ENCODE measurements at regions not wholly inside any gene's neighbourhood (a gene's known extent, or its start where the extent isn't known, plus 50 kb on each side); places are given as distances from the start of the nearest gene placed in this dataset.

GRCh38 chrX:20363275-20363674 is 96.6 kb upstream of the RPS6KA3 start:
- H3K4me3 ChIP-seq (ENCODE audit: low read length), result no peak overlapping the region
- H2AFZ ChIP-seq (ENCODE audit: low read depth, low read length), result no peak overlapping the region
- no peaks in the 10 kb centered on the region for H4K20me1 ChIP-seq (ENCODE audit: insufficient read depth, low read length)
- no peak overlapping the region for H3K9ac ChIP-seq (ENCODE audit: low read length)
- H3K27me3 ChIP-seq (ENCODE audit: low read depth, low read length), result 0 out of 2 replicates have a peak, but pooled peaks cover 3% of the 10 kb centered on the region
- no peaks in the 10 kb centered on the region for H3K36me3 ChIP-seq (replicated peaks; ENCODE audit: low read depth, low read length)
- no peak for TF ChIP-seq EZH2phosphoT487 (IDR thresholded peaks at IDR 0.05; ENCODE audit: low read depth)
- TF ChIP-seq, protein P1, sequence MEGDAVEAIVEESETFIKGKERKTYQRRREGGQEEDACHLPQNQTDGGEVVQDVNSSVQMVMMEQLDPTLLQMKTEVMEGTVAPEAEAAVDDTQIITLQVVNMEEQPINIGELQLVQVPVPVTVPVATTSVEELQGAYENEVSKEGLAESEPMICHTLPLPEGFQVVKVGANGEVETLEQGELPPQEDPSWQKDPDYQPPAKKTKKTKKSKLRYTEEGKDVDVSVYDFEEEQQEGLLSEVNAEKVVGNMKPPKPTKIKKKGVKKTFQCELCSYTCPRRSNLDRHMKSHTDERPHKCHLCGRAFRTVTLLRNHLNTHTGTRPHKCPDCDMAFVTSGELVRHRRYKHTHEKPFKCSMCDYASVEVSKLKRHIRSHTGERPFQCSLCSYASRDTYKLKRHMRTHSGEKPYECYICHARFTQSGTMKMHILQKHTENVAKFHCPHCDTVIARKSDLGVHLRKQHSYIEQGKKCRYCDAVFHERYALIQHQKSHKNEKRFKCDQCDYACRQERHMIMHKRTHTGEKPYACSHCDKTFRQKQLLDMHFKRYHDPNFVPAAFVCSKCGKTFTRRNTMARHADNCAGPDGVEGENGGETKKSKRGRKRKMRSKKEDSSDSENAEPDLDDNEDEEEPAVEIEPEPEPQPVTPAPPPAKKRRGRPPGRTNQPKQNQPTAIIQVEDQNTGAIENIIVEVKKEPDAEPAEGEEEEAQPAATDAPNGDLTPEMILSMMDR (IDR thresholded peaks at IDR 0.05; ENCODE audit: low read depth, low read length), result no peak
- no peaks in the 10 kb centered on the region for H3K79me2 ChIP-seq (ENCODE audit: low read length)
- H3K9me3 ChIP-seq (ENCODE audit: insufficient read depth, low read length), result no peaks in the 10 kb centered on the region
- H3K27ac ChIP-seq (ENCODE audit: low read length), result no peak overlapping the region
- no peaks in the 10 kb centered on the region for H3K4me1 ChIP-seq (ENCODE audit: low read length)
- no peak overlapping the region for H3K4me2 ChIP-seq (ENCODE audit: low read length)

GRCh38 chrX:20362268-20363267 is 95.9 kb upstream of the RPS6KA3 start:
- Histone ChIP-seq H3K27me3 (ENCODE audit: low read depth, low read length) (peaks cover 3% of the 10 kb centered on the region; the same call in 1 of the 2 replicates), H3K9ac (ENCODE audit: low read length) (no peak overlapping the region), H3K27ac (ENCODE audit: low read length) (no peak overlapping the region), H4K20me1 (ENCODE audit: insufficient read depth, low read length) (no peaks in the 10 kb centered on the region), H3K9me3 (ENCODE audit: insufficient read depth, low read length) (no peaks in the 10 kb centered on the region), H2AFZ (ENCODE audit: low read depth, low read length) (no peak overlapping the region), H3K36me3 (replicated peaks; ENCODE audit: low read depth, low read length) (no peaks in the 10 kb centered on the region), H3K4me3 (ENCODE audit: low read length) (no peak overlapping the region), H3K4me1 (ENCODE audit: low read length) (no peaks in the 10 kb centered on the region), H3K4me2 (ENCODE audit: low read length) (no peak overlapping the region), H3K79me2 (ENCODE audit: low read length) (no peaks in the 10 kb centered on the region)
- TF ChIP-seq, protein P1 (IDR thresholded peaks at IDR 0.05; ENCODE audit: low read depth, low read length), result no peak

DNA sequence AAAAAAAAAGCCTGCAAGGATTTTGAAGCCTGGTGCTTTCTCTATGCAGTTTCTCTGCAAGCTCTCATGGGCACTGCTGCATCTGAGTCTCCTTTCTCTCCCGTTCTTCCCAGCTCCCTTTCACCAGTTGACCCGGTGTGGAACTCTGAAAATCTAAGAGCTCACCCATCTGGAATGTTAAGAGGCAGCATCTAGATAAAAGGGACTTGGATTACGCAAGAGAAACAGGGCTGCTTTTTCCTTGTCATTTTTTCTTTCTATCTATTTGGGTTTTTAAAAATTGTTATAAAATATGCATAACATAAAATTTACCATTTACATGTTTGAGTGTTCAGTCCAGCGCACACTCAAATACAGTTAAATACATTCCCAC is 95.2 kb upstream of the RPS6KA3 start:
- no peaks in the 10 kb centered on the region for H3K36me3 ChIP-seq (replicated peaks; ENCODE audit: low read depth, low read length)
- H4K20me1 ChIP-seq (ENCODE audit: insufficient read depth, low read length), result no peaks in the 10 kb centered on the region
- no peak overlapping the region for H3K9ac ChIP-seq (ENCODE audit: low read length)
- TF ChIP-seq, protein P1 (IDR thresholded peaks at IDR 0.05; ENCODE audit: low read depth, low read length), result no peak
- TF ChIP-seq EZH2phosphoT487 (IDR thresholded peaks at IDR 0.05; ENCODE audit: low read depth), result no peak
- no peaks in the 10 kb centered on the region for H3K4me1 ChIP-seq (ENCODE audit: low read length)
- no peak overlapping the region for H2AFZ ChIP-seq (ENCODE audit: low read depth, low read length)
- H3K4me3 ChIP-seq (ENCODE audit: low read length), result no peak overlapping the region
- no peaks in the 10 kb centered on the region for H3K9me3 ChIP-seq (ENCODE audit: insufficient read depth, low read length)
- H3K27me3 ChIP-seq (ENCODE audit: low read depth, low read length), result peaks cover 8% of the 10 kb centered on the region; the same call in 1 of the 2 replicates
- H3K4me2 ChIP-seq (ENCODE audit: low read length), result no peak overlapping the region
- H3K27ac ChIP-seq (ENCODE audit: low read length), result no peak overlapping the region
- no peaks in the 10 kb centered on the region for H3K79me2 ChIP-seq (ENCODE audit: low read length)

- H3K27ac ChIP-seq (ENCODE audit: low read length), result no peak overlapping the region
- TF ChIP-seq, protein P1 (IDR thresholded peaks at IDR 0.05; ENCODE audit: low read depth, low read length), result no peak
- TF ChIP-seq EZH2phosphoT487 (IDR thresholded peaks at IDR 0.05; ENCODE audit: low read depth), result no peak
- H4K20me1 ChIP-seq (ENCODE audit: insufficient read depth, low read length), result no peaks in the 10 kb centered on the region
- no peaks in the 10 kb centered on the region for H3K9me3 ChIP-seq (ENCODE audit: insufficient read depth, low read length)
- no peak overlapping the region for H3K4me2 ChIP-seq (ENCODE audit: low read length)
- H3K4me3 ChIP-seq (ENCODE audit: low read length), result no peak overlapping the region
- H2AFZ ChIP-seq (ENCODE audit: low read depth, low read length), result no peak overlapping the region
- no peaks in the 10 kb centered on the region for H3K36me3 ChIP-seq (replicated peaks; ENCODE audit: low read depth, low read length)
- H3K79me2 ChIP-seq (ENCODE audit: low read length), result no peaks in the 10 kb centered on the region
- no peak overlapping the region for H3K9ac ChIP-seq (ENCODE audit: low read length)
- peaks cover 8% of the 10 kb centered on the region; the same call in 1 of the 2 replicates for H3K27me3 ChIP-seq (ENCODE audit: low read depth, low read length)
- H3K4me1 ChIP-seq (ENCODE audit: low read length), result no peaks in the 10 kb centered on the region
Observed at GRCh38 chrX:20361081-20361889, 94.6 kb upstream of the RPS6KA3 start.
